ENCODE measurements at regions not wholly inside any gene's neighbourhood (a gene's known extent, or its start where the extent isn't known, plus 50 kb on each side); places are given as distances from the start of the nearest gene placed in this dataset.

DNA sequence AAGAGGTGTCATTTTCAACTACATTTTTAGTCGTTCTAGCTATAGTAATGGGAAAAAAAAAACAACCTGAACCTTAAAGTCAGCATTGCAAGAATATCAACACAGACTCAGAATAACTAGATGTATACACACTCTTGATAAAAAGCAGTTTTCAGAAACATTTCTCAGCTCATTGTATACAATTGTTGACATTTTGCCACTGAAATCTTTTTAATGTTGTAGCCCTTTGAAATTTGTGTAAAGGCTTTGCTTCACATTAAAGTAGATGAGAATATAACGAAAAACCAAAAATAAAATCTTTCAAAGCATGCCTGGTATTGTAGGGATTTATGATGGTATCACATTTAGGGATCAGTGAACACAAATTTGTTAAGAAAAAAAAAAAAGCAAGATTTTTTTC is 87.2 kb upstream of the SLC10A2 start:
- no peak overlapping the region for H3K27ac ChIP-seq
- no peak for DNase-seq (ENCODE audit: low read depth in 1 of 2, low spot score in 1 of 2)
- TF ChIP-seq, protein P1, sequence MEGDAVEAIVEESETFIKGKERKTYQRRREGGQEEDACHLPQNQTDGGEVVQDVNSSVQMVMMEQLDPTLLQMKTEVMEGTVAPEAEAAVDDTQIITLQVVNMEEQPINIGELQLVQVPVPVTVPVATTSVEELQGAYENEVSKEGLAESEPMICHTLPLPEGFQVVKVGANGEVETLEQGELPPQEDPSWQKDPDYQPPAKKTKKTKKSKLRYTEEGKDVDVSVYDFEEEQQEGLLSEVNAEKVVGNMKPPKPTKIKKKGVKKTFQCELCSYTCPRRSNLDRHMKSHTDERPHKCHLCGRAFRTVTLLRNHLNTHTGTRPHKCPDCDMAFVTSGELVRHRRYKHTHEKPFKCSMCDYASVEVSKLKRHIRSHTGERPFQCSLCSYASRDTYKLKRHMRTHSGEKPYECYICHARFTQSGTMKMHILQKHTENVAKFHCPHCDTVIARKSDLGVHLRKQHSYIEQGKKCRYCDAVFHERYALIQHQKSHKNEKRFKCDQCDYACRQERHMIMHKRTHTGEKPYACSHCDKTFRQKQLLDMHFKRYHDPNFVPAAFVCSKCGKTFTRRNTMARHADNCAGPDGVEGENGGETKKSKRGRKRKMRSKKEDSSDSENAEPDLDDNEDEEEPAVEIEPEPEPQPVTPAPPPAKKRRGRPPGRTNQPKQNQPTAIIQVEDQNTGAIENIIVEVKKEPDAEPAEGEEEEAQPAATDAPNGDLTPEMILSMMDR (IDR thresholded peaks at IDR 0.05; ENCODE audit: low read depth, low read length): no peak
- no peaks in the 10 kb centered on the region for H3K4me1 ChIP-seq (ENCODE audit: low read depth)
- H3K36me3 ChIP-seq: no peaks in the 10 kb centered on the region
- H3K27me3 ChIP-seq: no peaks in the 10 kb centered on the region
- H3K4me3 ChIP-seq: no peak overlapping the region
- H3K9me3 ChIP-seq (ENCODE audit: low read depth): no peaks in the 10 kb centered on the region

DNA sequence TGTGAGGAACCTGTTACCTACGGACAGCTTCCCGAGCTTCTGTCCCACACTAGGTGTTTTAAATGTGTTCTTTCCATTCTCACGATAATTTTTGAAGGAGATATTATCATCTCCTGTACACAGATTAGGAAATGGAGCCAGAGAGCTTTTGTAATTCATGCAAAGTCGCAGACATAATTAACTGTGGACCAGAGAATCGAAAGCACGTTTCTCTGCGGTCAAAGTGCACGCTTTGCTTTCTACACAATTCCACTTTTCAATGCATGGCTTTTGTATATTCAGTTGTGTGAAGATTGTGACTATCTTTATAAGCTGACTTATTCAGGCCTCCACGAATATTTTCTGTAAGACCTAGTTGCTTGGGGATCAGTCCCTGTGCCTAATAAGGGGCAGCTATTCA is 81.7 kb upstream of the SLC10A2 start:
- TF ChIP-seq, protein P1 (IDR thresholded peaks at IDR 0.05; ENCODE audit: low read depth, low read length): no peak
- no peaks in the 10 kb centered on the region for H3K9me3 ChIP-seq (ENCODE audit: low read depth)
- H3K36me3 ChIP-seq: no peaks in the 10 kb centered on the region
- no peaks in the 10 kb centered on the region for H3K4me1 ChIP-seq (ENCODE audit: low read depth)
- no peak overlapping the region for H3K4me3 ChIP-seq
- H3K27me3 ChIP-seq: no peaks in the 10 kb centered on the region
- no peak overlapping the region for H3K27ac ChIP-seq
- no peak for DNase-seq (ENCODE audit: low read depth in 1 of 2, low spot score in 1 of 2)

- H3K4me3 ChIP-seq: no peak overlapping the region
- no peak overlapping the region for H3K27ac ChIP-seq
- no peaks in the 10 kb centered on the region for H3K9me3 ChIP-seq (ENCODE audit: low read depth)
- H3K4me1 ChIP-seq (ENCODE audit: low read depth): no peaks in the 10 kb centered on the region
- TF ChIP-seq, protein P1 (IDR thresholded peaks at IDR 0.05; ENCODE audit: low read depth, low read length): no peak
- H3K27me3 ChIP-seq: no peaks in the 10 kb centered on the region
- no peaks in the 10 kb centered on the region for H3K36me3 ChIP-seq
- DNase-seq (ENCODE audit: low read depth in 1 of 2, low spot score in 1 of 2): no peak
These were observed 79.2 kb upstream of the SLC10A2 start for GRCh38 chr13:103145442-103145841.

DNA sequence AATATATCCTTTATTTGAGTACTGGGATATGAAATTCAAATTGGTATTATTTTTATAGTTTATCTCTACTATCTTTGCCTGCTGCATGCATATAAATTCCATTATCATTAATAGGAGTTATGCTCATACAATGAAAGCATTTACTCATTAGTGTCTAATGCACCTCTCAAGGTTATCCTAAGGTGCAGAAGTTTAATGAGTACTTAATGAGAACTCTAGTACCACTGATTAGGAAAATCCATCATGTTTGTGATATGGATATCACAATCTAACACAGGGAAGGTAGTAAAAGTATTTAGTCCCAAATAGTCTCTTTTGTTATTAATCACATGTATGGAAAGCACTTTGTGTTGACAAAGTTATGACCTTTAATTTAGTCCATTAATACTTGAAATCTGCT is 77.2 kb upstream of the SLC10A2 start:
- H3K27me3 ChIP-seq: no peaks in the 10 kb centered on the region
- no peak for DNase-seq (ENCODE audit: low read depth in 1 of 2, low spot score in 1 of 2)
- TF ChIP-seq, protein P1 (IDR thresholded peaks at IDR 0.05; ENCODE audit: low read depth, low read length): no peak
- no peaks in the 10 kb centered on the region for H3K9me3 ChIP-seq (ENCODE audit: low read depth)
- H3K4me3 ChIP-seq: no peak overlapping the region
- H3K27ac ChIP-seq: no peak overlapping the region
- H3K36me3 ChIP-seq: no peaks in the 10 kb centered on the region
- no peaks in the 10 kb centered on the region for H3K4me1 ChIP-seq (ENCODE audit: low read depth)

DNA sequence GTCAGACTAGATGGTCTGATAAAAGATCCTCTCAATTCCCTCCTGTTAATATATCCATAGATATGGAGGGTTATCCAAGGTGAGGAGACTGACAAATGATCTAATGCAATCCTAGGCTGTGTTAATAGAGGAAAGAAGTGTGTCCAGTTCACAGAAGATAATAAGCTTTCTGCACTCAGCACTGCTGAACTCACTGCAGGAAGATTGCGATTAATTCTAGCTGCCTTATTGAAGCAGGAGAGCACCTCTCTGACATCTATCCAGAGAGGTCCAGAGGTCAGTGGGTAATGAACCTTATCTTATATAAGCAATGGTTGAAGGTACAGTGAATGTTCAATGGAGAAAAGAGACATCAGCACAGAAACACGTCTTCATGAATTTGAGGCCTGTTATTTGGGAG is 75.9 kb upstream of the SLC10A2 start:
- Histone ChIP-seq H3K9me3 (ENCODE audit: low read depth) (no peaks in the 10 kb centered on the region), H3K4me3 (no peak overlapping the region), H3K36me3 (no peaks in the 10 kb centered on the region), H3K27me3 (no peaks in the 10 kb centered on the region), H3K27ac (no peak overlapping the region), H3K4me1 (ENCODE audit: low read depth) (no peaks in the 10 kb centered on the region)
- no peak for DNase-seq (ENCODE audit: low read depth in 1 of 2, low spot score in 1 of 2)
- TF ChIP-seq, protein P1 (IDR thresholded peaks at IDR 0.05; ENCODE audit: low read depth, low read length): no peak

Measured in cardiac muscle cell (in vitro differentiated cells and primary cell).